Erythroblast (primary cell): ENCODE measurements at regions not wholly inside any gene's neighbourhood (a gene's known extent, or its start where the extent isn't known, plus 50 kb on each side); places are given as distances from the start of the nearest gene placed in this dataset.

Source experiments
- GATA1 ChIP-seq: IDR thresholded peaks from 2 replicates; pipeline ENCODE4 v1.6.1; 2011; ENCODE audit warnings: low read depth, mild to moderate bottlenecking, control low read depth, low read length, moderate library complexity
- POLR2A ChIP-seq: IDR thresholded peaks from 2 replicates; pipeline ENCODE4 v1.6.1; 2011; ENCODE audit warnings: mild to moderate bottlenecking, low read length

GRCh38 chr7:73966062-73966940, 61.7 kb upstream of the ELN start:
- TF ChIP-seq POLR2A = no peak
- no peak for TF ChIP-seq GATA1
